IMR-90 (cell line): ENCODE measurements at regions not wholly inside any gene's neighbourhood (a gene's known extent, or its start where the extent isn't known, plus 50 kb on each side); places are given as distances from the start of the nearest gene placed in this dataset.

Experiments
- ATAC-seq: fragments of 200-7000 bp; cut with Tn5 transposase; 2 replicates; pipeline ENCODE4 v1.9.1; 2020; ENCODE audit warnings: low read depth, mild to moderate bottlenecking, moderate library complexity
- BruUV-seq: library from RNA; stranded (reverse); fragments of 400-500 nt; replicated peaks from 2 replicates; lab custom pipeline; 2021; lab: Mats Ljungman, UMichigan
- CTCF ChIA-PET: fragments of 300-600 bp; formaldehyde crosslinking; extraction: SDS; loops from one replicate; lab custom pipeline; 2021; ENCODE audit warnings: antibody characterized with exemption; lab: Yijun Ruan, JAX
- POLR2A ChIA-PET: fragments of 300-600 bp; sonication (Branson Sonifier 250); formaldehyde crosslinking; loops from one replicate; lab custom pipeline; 2022; ENCODE audit warnings: antibody characterized with exemption; ENCODE audit not compliant: unreplicated experiment; lab: Charles Lee
- DNase-seq: peaks from one replicate; pipeline ENCODE4 v3.0.0; 2013
- H2AFZ ChIP-seq: replicated peaks from 2 replicates; pipeline ENCODE3; 2013; ENCODE audit warnings: low read length, mild to moderate bottlenecking; ENCODE audit not compliant: poor library complexity
- H2AK5ac ChIP-seq: 2 replicates; pipeline ENCODE4 v1.6.1; 2013; ENCODE audit warnings: low read depth, low read length, inconsistent platforms
- H2AK9ac ChIP-seq: replicated peaks from 2 replicates; pipeline ENCODE3; 2013; ENCODE audit warnings: mild to moderate bottlenecking, low read depth, low read length, moderate library complexity; ENCODE audit not compliant: poor library complexity
- H2BK120ac ChIP-seq: 2 replicates; pipeline ENCODE4 v1.6.1; 2013; ENCODE audit warnings: low read depth, low read length, inconsistent platforms
- H2BK15ac ChIP-seq: 3 replicates; pipeline ENCODE4 v1.6.1; 2013; ENCODE audit warnings: low read depth, low read length, inconsistent platforms
- H2BK20ac ChIP-seq: 2 replicates; pipeline ENCODE4 v1.6.1; 2013; ENCODE audit warnings: low read depth, mild to moderate bottlenecking, inconsistent platforms, low read length, moderate library complexity
- H2BK5ac ChIP-seq: 2 replicates; pipeline ENCODE4 v1.6.1; 2013; ENCODE audit warnings: mild to moderate bottlenecking, low read depth, low read length, inconsistent platforms; ENCODE audit not compliant: poor library complexity, severe bottlenecking
- H3K14ac ChIP-seq: replicated peaks from 2 replicates; pipeline ENCODE4 v1.6.1; 2013; ENCODE audit warnings: low read depth, low read length, inconsistent platforms
- H3K18ac ChIP-seq: 2 replicates; pipeline ENCODE4 v1.6.1; 2013; ENCODE audit warnings: low read depth, low read length, control low read depth
- H3K23ac ChIP-seq: 2 replicates; pipeline ENCODE4 v1.6.1; 2013; ENCODE audit warnings: low read depth, low read length, inconsistent platforms
- H3K27ac ChIP-seq: 2 replicates; pipeline ENCODE4 v1.5.1; 2013; ENCODE audit warnings: mild to moderate bottlenecking, control low read depth, low read length; ENCODE audit not compliant: insufficient read depth
- H3K27me3 ChIP-seq: 2 replicates; pipeline ENCODE4 v1.6.1; 2013; ENCODE audit warnings: low read length; ENCODE audit not compliant: control insufficient read depth, insufficient read depth
- H3K36me3 ChIP-seq: 2 replicates; pipeline ENCODE4 v1.6.1; 2013; ENCODE audit warnings: low read length, mixed read lengths; ENCODE audit not compliant: control insufficient read depth, insufficient read depth
- H3K4ac ChIP-seq: 2 replicates; pipeline ENCODE4 v1.6.1; 2013; ENCODE audit warnings: low read depth, low read length, inconsistent platforms
- H3K4me1 ChIP-seq: 2 replicates; pipeline ENCODE4 v1.6.1; 2013; ENCODE audit warnings: low read length, mixed read lengths; ENCODE audit not compliant: control insufficient read depth, insufficient read depth
- H3K4me2 ChIP-seq: 2 replicates; pipeline ENCODE4 v1.6.1; 2013; ENCODE audit warnings: low read depth, mild to moderate bottlenecking, control low read depth, low read length, moderate library complexity
- H3K4me3 ChIP-seq: 2 replicates; pipeline ENCODE4 v1.5.1; 2013; ENCODE audit warnings: low read depth, mild to moderate bottlenecking, control low read depth, low read length, moderate library complexity; ENCODE audit not compliant: insufficient read depth
- H3K56ac ChIP-seq: 2 replicates; pipeline ENCODE4 v1.6.1; 2013; ENCODE audit warnings: low read length, inconsistent platforms; ENCODE audit not compliant: insufficient read depth; ENCODE audit errors: extremely low read depth
- H3K79me1 ChIP-seq, 2 experiments: 2 replicates each; pipeline ENCODE4 v1.6.1; 2013; ENCODE audit warnings: low read length in 2 of 2, inconsistent platforms in 1 of 2, low read depth in 1 of 2
- H3K9ac ChIP-seq: 2 replicates; pipeline ENCODE4 v1.6.1; 2013; ENCODE audit warnings: low read depth, low read length, control low read depth
- H3K9me1 ChIP-seq: 2 replicates; pipeline ENCODE4 v1.6.1; 2013; ENCODE audit warnings: low read length, inconsistent platforms; ENCODE audit not compliant: insufficient read depth
- H3K9me3 ChIP-seq: 2 replicates; pipeline ENCODE4 v1.6.1; 2013; ENCODE audit warnings: low read length; ENCODE audit not compliant: control insufficient read depth, insufficient read depth
- H4K20me1 ChIP-seq: 2 replicates; pipeline ENCODE4 v1.6.1; 2013; ENCODE audit warnings: low read length, inconsistent platforms; ENCODE audit not compliant: insufficient read depth
- H4K5ac ChIP-seq: 2 replicates; pipeline ENCODE4 v1.6.1; 2013; ENCODE audit warnings: mild to moderate bottlenecking, low read depth, low read length, control low read depth
- H4K8ac ChIP-seq, 2 experiments: 2 replicates each; pipeline ENCODE4 v1.6.1; 2013; ENCODE audit warnings: low read depth in 2 of 2, low read length in 2 of 2, control low read depth in 1 of 2, inconsistent platforms in 1 of 2
- H4K91ac ChIP-seq: 2 replicates; pipeline ENCODE4 v1.6.1; 2013; ENCODE audit warnings: low read depth, low read length, inconsistent platforms; ENCODE audit not compliant: insufficient read depth
- MAZ ChIP-seq: IDR thresholded peaks from 2 replicates; pipeline ENCODE4 v1.6.1; 2012; ENCODE audit warnings: low read depth, mild to moderate bottlenecking, low read length, improper control_type of control experiment, moderate library complexity, borderline replicate concordance
- SMC3 ChIP-seq: fragments of 150-350 bp; IDR thresholded peaks from 2 replicates; pipeline ENCODE4 v1.6.1; 2016; ENCODE audit warnings: low read depth, mild to moderate bottlenecking, antibody characterized with exemption, low read length, moderate library complexity
- WGBS, 2 experiments: methylation state at CpG; one replicate each; pipeline versions ENCODE4 v1.1.5 to v1.1.7; 2013; ENCODE audit warnings: missing lambda C conversion rate in 2 of 2; ENCODE audit not compliant: insufficient read length in 1 of 2; ENCODE audit errors: extremely low coverage in 2 of 2; 5-methylcytosine and 5-hydroxymethylcytosine counted together
- dilution Hi-C: fragments of 300-500 bp; cut with HindIII; formaldehyde crosslinking; loops from one replicate; pipeline ENCODE4 v1.14.3; 2018; ENCODE audit warnings: low sequenced_read_pairs; ENCODE audit not compliant: unreplicated experiment
- in situ Hi-C: fragments of 300-500 bp; cut with MboI; formaldehyde crosslinking; loops from 3 replicates; pipeline ENCODE4 v1.14.3; 2019; ENCODE audit warnings: low sequenced_read_pairs, inconsistent platforms, mixed read lengths
- intact Hi-C: fragments of 100-400 bp; cut with micrococcal nuclease; formaldehyde crosslinking; loops from 2 replicates; pipeline ENCODE4 v1.10.0; 2022
- TF ChIP-seq, protein P1 (sequence below): conservative IDR thresholded peaks from 2 replicates; pipeline ENCODE4 v1.5.1; 2012; ENCODE audit warnings: mild to moderate bottlenecking, low read depth, low read length, improper control_type of control experiment

DNA sequence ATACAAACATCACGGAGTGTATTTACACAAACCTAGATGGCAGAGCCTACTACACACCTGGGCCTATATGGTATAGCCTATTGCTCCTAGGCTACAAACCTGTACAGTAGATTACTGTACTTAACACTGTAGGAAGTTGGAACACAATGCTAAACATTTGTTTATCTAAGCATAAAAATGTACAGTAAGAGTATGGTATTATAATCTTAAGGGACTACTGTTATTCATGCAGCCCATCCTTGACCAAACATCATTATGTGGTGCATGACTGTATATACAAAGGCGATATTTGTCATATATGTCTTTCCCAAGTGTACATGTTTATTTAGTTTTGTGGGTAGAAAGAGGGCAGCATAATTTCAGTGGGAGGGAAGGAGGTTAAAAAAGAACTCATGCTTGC is 177.7 kb upstream of the FSTL5 start:
- ATAC-seq (no peak), DNase-seq (no peak)
- H3K4ac ChIP-seq = no peak overlapping the region
- 0 out of 2 replicates have a peak, but pooled peaks cover 2% of the 10 kb centered on the region for H3K9me3 ChIP-seq
- H3K23ac ChIP-seq = no peak overlapping the region
- H3K9me1 ChIP-seq = no peaks in the 10 kb centered on the region
- BruUV-seq = no TSS peak
- in situ Hi-C loops (no loop called here), intact Hi-C loops (no loop called here), dilution Hi-C loops (no loop called here)
- H2AK5ac ChIP-seq = no peak overlapping the region
- no peaks in the 10 kb centered on the region for H4K20me1 ChIP-seq
- no peak overlapping the region for H3K27ac ChIP-seq
- no peak overlapping the region for H2BK5ac ChIP-seq
- H3K56ac ChIP-seq = no peak overlapping the region
- H3K36me3 ChIP-seq = no peaks in the 10 kb centered on the region
- H2BK15ac ChIP-seq = no peak overlapping the region
- H3K4me3 ChIP-seq = no peak overlapping the region
- H3K79me1 ChIP-seq = no peaks in the 10 kb centered on the region
- H4K8ac ChIP-seq = no peak overlapping the region
- no peak overlapping the region for H2BK120ac ChIP-seq
- no CpG with 5 or more reads among the region's 2 CpGs for WGBS, 2 experiments
- no peaks in the 10 kb centered on the region for H3K27me3 ChIP-seq
- no peak overlapping the region for H2BK20ac ChIP-seq
- H2AK9ac ChIP-seq = no peak overlapping the region
- no peaks in the 10 kb centered on the region for H3K4me1 ChIP-seq
- H3K9ac ChIP-seq = no peak overlapping the region
- no peak overlapping the region for H3K14ac ChIP-seq
- POLR2A ChIA-PET = no interaction called here
- no peak for TF ChIP-seq SMC3
- no peak for TF ChIP-seq MAZ
- TF ChIP-seq, protein P1, sequence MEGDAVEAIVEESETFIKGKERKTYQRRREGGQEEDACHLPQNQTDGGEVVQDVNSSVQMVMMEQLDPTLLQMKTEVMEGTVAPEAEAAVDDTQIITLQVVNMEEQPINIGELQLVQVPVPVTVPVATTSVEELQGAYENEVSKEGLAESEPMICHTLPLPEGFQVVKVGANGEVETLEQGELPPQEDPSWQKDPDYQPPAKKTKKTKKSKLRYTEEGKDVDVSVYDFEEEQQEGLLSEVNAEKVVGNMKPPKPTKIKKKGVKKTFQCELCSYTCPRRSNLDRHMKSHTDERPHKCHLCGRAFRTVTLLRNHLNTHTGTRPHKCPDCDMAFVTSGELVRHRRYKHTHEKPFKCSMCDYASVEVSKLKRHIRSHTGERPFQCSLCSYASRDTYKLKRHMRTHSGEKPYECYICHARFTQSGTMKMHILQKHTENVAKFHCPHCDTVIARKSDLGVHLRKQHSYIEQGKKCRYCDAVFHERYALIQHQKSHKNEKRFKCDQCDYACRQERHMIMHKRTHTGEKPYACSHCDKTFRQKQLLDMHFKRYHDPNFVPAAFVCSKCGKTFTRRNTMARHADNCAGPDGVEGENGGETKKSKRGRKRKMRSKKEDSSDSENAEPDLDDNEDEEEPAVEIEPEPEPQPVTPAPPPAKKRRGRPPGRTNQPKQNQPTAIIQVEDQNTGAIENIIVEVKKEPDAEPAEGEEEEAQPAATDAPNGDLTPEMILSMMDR = no peak
- no peak overlapping the region for H3K4me2 ChIP-seq
- no peak overlapping the region for H4K5ac ChIP-seq
- H4K91ac ChIP-seq = no peak overlapping the region
- no peak overlapping the region for H2AFZ ChIP-seq
- CTCF ChIA-PET = no interaction called here
- H3K18ac ChIP-seq = no peak overlapping the region
